Right lobe of liver (tissue), 4 donors: ENCODE measurements at regions not wholly inside any gene's neighbourhood (a gene's known extent, or its start where the extent isn't known, plus 50 kb on each side); places are given as distances from the start of the nearest gene placed in this dataset.

Source experiments
- POLR2A ChIP-seq: fragments of 450-650 bp; IDR thresholded peaks from one replicate; pipeline ENCODE4 v1.6.1; 2017; ENCODE audit warnings: antibody characterized with exemption, mild to moderate bottlenecking
- TF ChIP-seq, protein P1 (sequence below), 4 donors: fragments of 200-600 bp in 3 of 4; fragments of 450-650 bp in 1 of 4; IDR thresholded peaks; one replicate each; pipeline versions ENCODE4 v1.5.1 to v1.8.0; 2016 to 2022; ENCODE audit warnings: antibody characterized with exemption in 4 of 4, mild to moderate bottlenecking in 2 of 4
- donor health status: DM: no; HTN: no; CAD: no.
- donor health status: DM: no; HTN: no; CAD: no.
- donor health status: DM: no; HTN: yes; CAD: no.

DNA sequence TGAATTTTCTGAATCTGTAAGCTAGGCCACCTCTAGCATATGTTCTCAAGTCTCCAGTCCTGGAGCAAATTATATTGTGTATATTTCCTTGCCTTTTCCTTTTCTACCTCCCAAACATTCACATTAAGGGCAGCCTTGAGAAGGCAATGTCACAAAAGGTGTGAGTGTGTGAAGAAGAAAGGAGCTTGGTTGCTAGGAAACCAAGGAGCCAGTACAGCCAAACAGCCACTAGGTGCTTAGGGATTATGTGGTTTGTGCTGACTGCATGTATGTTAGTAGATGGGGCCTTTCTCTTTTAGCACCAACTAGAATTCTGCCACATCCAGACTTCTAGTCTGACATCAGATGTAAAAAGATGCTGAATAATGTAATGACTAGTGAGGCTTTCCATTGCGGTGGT is 118.8 kb upstream of the DAZL start:
- TF ChIP-seq, protein P1, sequence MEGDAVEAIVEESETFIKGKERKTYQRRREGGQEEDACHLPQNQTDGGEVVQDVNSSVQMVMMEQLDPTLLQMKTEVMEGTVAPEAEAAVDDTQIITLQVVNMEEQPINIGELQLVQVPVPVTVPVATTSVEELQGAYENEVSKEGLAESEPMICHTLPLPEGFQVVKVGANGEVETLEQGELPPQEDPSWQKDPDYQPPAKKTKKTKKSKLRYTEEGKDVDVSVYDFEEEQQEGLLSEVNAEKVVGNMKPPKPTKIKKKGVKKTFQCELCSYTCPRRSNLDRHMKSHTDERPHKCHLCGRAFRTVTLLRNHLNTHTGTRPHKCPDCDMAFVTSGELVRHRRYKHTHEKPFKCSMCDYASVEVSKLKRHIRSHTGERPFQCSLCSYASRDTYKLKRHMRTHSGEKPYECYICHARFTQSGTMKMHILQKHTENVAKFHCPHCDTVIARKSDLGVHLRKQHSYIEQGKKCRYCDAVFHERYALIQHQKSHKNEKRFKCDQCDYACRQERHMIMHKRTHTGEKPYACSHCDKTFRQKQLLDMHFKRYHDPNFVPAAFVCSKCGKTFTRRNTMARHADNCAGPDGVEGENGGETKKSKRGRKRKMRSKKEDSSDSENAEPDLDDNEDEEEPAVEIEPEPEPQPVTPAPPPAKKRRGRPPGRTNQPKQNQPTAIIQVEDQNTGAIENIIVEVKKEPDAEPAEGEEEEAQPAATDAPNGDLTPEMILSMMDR (IDR thresholded peaks at IDR 0.05), result no peak
- no peak for TF ChIP-seq POLR2A
